HEK293 (cell line): ENCODE measurements at regions not wholly inside any gene's neighbourhood (a gene's known extent, or its start where the extent isn't known, plus 50 kb on each side); places are given as distances from the start of the nearest gene placed in this dataset.

Experiments
- CTCF ChIA-PET: fragments of 350-600 bp; formaldehyde crosslinking; extraction: SDS; loops from one replicate; lab custom pipeline; 2021; ENCODE audit warnings: antibody characterized with exemption; lab: Yijun Ruan, JAX
- POLR2A ChIA-PET: fragments of 300-600 bp; formaldehyde crosslinking; extraction: SDS; loops from one replicate; lab custom pipeline; 2020; ENCODE audit warnings: antibody characterized with exemption, inconsistent platforms; lab: Yijun Ruan, JAX
- H3K27ac ChIP-seq: fragments of 200-500 bp; sonication (Bioruptor generic); 2 replicates; pipeline ENCODE4 v1.5.1; 2014; ENCODE audit warnings: low read depth, low read length, control low read depth, inconsistent platforms; ENCODE audit errors: extremely low read depth
- H3K36me3 ChIP-seq, 2 experiments: fragments of 200-500 bp in 1 of 2; sonication (Bioruptor generic) in 1 of 2; 1 replicate in 1 of 2; 2 replicates in 1 of 2; pipeline ENCODE4 v1.5.1; 2014 to 2017; ENCODE audit warnings: inconsistent platforms in 2 of 2, low read length in 2 of 2; ENCODE audit not compliant: control insufficient read depth in 2 of 2, insufficient read depth in 1 of 2
- H3K4me1 ChIP-seq: fragments of 200-500 bp; sonication (Bioruptor generic); 2 replicates; pipeline ENCODE4 v1.5.1; 2014; ENCODE audit warnings: mild to moderate bottlenecking, low read length, inconsistent platforms; ENCODE audit not compliant: control insufficient read depth, insufficient read depth
- H3K4me3 ChIP-seq: 2 replicates; pipeline ENCODE4 v1.5.1; 2011; ENCODE audit warnings: low read depth, mild to moderate bottlenecking, control low read depth, low read length, moderate library complexity
- H3K9me3 ChIP-seq: fragments of 200-500 bp; sonication (Bioruptor generic); 2 replicates; pipeline ENCODE4 v1.5.1; 2014; ENCODE audit warnings: low read depth, low read length, inconsistent platforms; ENCODE audit not compliant: control insufficient read depth, insufficient read depth
- BCL11A ChIP-seq: fragments of 450-650 bp; formaldehyde crosslinking; IDR thresholded peaks from 2 replicates; pipeline ENCODE4 v1.5.1; 2016; ENCODE audit warnings: low read depth, missing biosample characterization, missing genetic modification characterization
- GLIS2 ChIP-seq: fragments of 450-650 bp; formaldehyde crosslinking; IDR thresholded peaks from 2 replicates; pipeline ENCODE4 v1.5.1; 2016; ENCODE audit warnings: missing biosample characterization, missing genetic modification characterization
- IKZF3 ChIP-seq: fragments of 450-650 bp; IDR thresholded peaks from 2 replicates; pipeline ENCODE4 v1.5.0; 2018; ENCODE audit warnings: missing biosample characterization, mild to moderate bottlenecking, missing genetic modification characterization, moderate library complexity
- KLF10 ChIP-seq: fragments of 450-650 bp; IDR thresholded peaks from 2 replicates; pipeline ENCODE4 v1.5.1; 2018; ENCODE audit warnings: missing biosample characterization, mild to moderate bottlenecking, missing genetic modification characterization
- KLF16 ChIP-seq: fragments of 450-650 bp; formaldehyde crosslinking; IDR thresholded peaks from 2 replicates; pipeline ENCODE4 v1.5.1; 2017; ENCODE audit warnings: missing biosample characterization, missing genetic modification characterization
- KLF7 ChIP-seq: fragments of 450-650 bp; formaldehyde crosslinking; IDR thresholded peaks from 2 replicates; pipeline ENCODE4 v1.5.1; 2016; ENCODE audit warnings: missing biosample characterization, missing genetic modification characterization, borderline replicate concordance
- KLF8 ChIP-seq: fragments of 450-650 bp; formaldehyde crosslinking; IDR thresholded peaks from 2 replicates; pipeline ENCODE4 v1.5.1; 2016; ENCODE audit warnings: missing biosample characterization, missing genetic modification characterization
- KLF9 ChIP-seq: fragments of 450-650 bp; formaldehyde crosslinking; IDR thresholded peaks from 2 replicates; pipeline ENCODE4 v1.5.1; 2016; ENCODE audit warnings: missing biosample characterization, missing genetic modification characterization, low read depth
- MEIS1 ChIP-seq: sonication (generic); formaldehyde crosslinking; IDR thresholded peaks from 2 replicates; pipeline ENCODE4 v1.8.1; 2022; ENCODE audit warnings: missing genetic modification reagents, mild to moderate bottlenecking, borderline replicate concordance
- SETDB1 ChIP-seq: IDR thresholded peaks from one replicate; pipeline ENCODE4 v1.6.1; 2017; ENCODE audit warnings: mild to moderate bottlenecking, low read length, moderate library complexity, mixed read lengths; ENCODE audit not compliant: insufficient read length
- TRIM28 ChIP-seq: IDR thresholded peaks from 2 replicates; pipeline ENCODE4 v1.6.1; 2011; ENCODE audit warnings: low read length, control low read depth, borderline replicate concordance
- ZBTB1 ChIP-seq: fragments of 450-650 bp; formaldehyde crosslinking; IDR thresholded peaks from 2 replicates; pipeline ENCODE4 v1.5.1; 2016; ENCODE audit warnings: missing biosample characterization, missing genetic modification characterization
- ZBTB21 ChIP-seq: fragments of 450-650 bp; formaldehyde crosslinking; IDR thresholded peaks from 2 replicates; pipeline ENCODE4 v1.5.1; 2017; ENCODE audit warnings: missing biosample characterization, missing genetic modification characterization
- ZBTB48 ChIP-seq: fragments of 450-650 bp; formaldehyde crosslinking; IDR thresholded peaks from 2 replicates; pipeline ENCODE4 v1.5.1; 2016; ENCODE audit warnings: missing biosample characterization, missing genetic modification characterization
- ZEB2 ChIP-seq: fragments of 450-650 bp; formaldehyde crosslinking; IDR thresholded peaks from 2 replicates; pipeline ENCODE4 v1.5.1; 2016; ENCODE audit warnings: missing biosample characterization, missing genetic modification characterization
- ZFP3 ChIP-seq: fragments of 450-650 bp; formaldehyde crosslinking; IDR thresholded peaks from 2 replicates; pipeline ENCODE4 v1.5.1; 2016; ENCODE audit warnings: low read depth, missing biosample characterization, missing genetic modification characterization
- ZFP69B ChIP-seq: fragments of 450-650 bp; formaldehyde crosslinking; IDR thresholded peaks from 2 replicates; pipeline ENCODE4 v1.5.1; 2016; ENCODE audit warnings: missing biosample characterization, missing genetic modification characterization
- ZIC2 ChIP-seq: fragments of 450-650 bp; formaldehyde crosslinking; IDR thresholded peaks from 2 replicates; pipeline ENCODE4 v1.5.1; 2016; ENCODE audit warnings: missing biosample characterization, missing genetic modification characterization
- ZNF121 ChIP-seq: fragments of 450-650 bp; formaldehyde crosslinking; IDR thresholded peaks from 2 replicates; pipeline ENCODE4 v1.5.1; 2016; ENCODE audit warnings: missing biosample characterization, missing genetic modification characterization
- ZNF140 ChIP-seq: fragments of 450-650 bp; formaldehyde crosslinking; IDR thresholded peaks from 2 replicates; pipeline ENCODE4 v1.5.1; 2016; ENCODE audit warnings: missing biosample characterization, missing genetic modification characterization
- ZNF155 ChIP-seq: fragments of 450-650 bp; formaldehyde crosslinking; IDR thresholded peaks from 2 replicates; pipeline ENCODE4 v1.5.1; 2016; ENCODE audit warnings: missing biosample characterization, missing genetic modification characterization
- ZNF23 ChIP-seq: fragments of 450-650 bp; formaldehyde crosslinking; IDR thresholded peaks from 2 replicates; pipeline ENCODE4 v1.5.1; 2016; ENCODE audit warnings: missing biosample characterization, missing genetic modification characterization, borderline replicate concordance
- ZNF473 ChIP-seq: fragments of 450-650 bp; formaldehyde crosslinking; IDR thresholded peaks from 2 replicates; pipeline ENCODE4 v1.5.1; 2017; ENCODE audit warnings: missing biosample characterization, missing genetic modification characterization
- ZNF510 ChIP-seq: fragments of 450-650 bp; formaldehyde crosslinking; IDR thresholded peaks from 2 replicates; pipeline ENCODE4 v1.5.1; 2018; ENCODE audit warnings: mild to moderate bottlenecking, missing genetic modification characterization, missing biosample characterization; ENCODE audit not compliant: insufficient replicate concordance
- ZNF514 ChIP-seq: fragments of 450-650 bp; formaldehyde crosslinking; IDR thresholded peaks from 2 replicates; pipeline ENCODE4 v1.5.1; 2016; ENCODE audit warnings: missing biosample characterization, missing genetic modification characterization
- ZNF521 ChIP-seq: fragments of 450-650 bp; formaldehyde crosslinking; IDR thresholded peaks from 2 replicates; pipeline ENCODE4 v1.5.1; 2017; ENCODE audit warnings: missing biosample characterization, mild to moderate bottlenecking, missing genetic modification characterization
- ZNF529 ChIP-seq: fragments of 450-650 bp; formaldehyde crosslinking; IDR thresholded peaks from 2 replicates; pipeline ENCODE4 v1.5.1; 2017; ENCODE audit warnings: missing genetic modification characterization, missing biosample characterization; ENCODE audit not compliant: insufficient replicate concordance
- ZNF561 ChIP-seq: fragments of 450-650 bp; IDR thresholded peaks from 2 replicates; pipeline ENCODE4 v1.5.1; 2018; ENCODE audit warnings: missing biosample characterization, missing genetic modification characterization, borderline replicate concordance
- ZNF585B ChIP-seq: fragments of 450-650 bp; formaldehyde crosslinking; IDR thresholded peaks from 2 replicates; pipeline ENCODE4 v1.5.1; 2016; ENCODE audit warnings: missing biosample characterization, missing genetic modification characterization
- ZNF600 ChIP-seq: fragments of 450-650 bp; formaldehyde crosslinking; IDR thresholded peaks from 2 replicates; pipeline ENCODE4 v1.5.1; 2016; ENCODE audit warnings: missing biosample characterization, missing genetic modification characterization
- ZNF747 ChIP-seq: fragments of 450-650 bp; formaldehyde crosslinking; IDR thresholded peaks from 2 replicates; pipeline ENCODE4 v1.5.1; 2016; ENCODE audit warnings: missing biosample characterization, missing genetic modification characterization
- ZNF791 ChIP-seq: fragments of 450-650 bp; formaldehyde crosslinking; IDR thresholded peaks from 2 replicates; pipeline ENCODE4 v1.5.1; 2016; ENCODE audit warnings: missing biosample characterization, missing genetic modification characterization
- ZNF792 ChIP-seq: fragments of 450-650 bp; formaldehyde crosslinking; IDR thresholded peaks from 2 replicates; pipeline ENCODE4 v1.5.1; 2016; ENCODE audit warnings: missing biosample characterization, missing genetic modification characterization
- ZNF843 ChIP-seq: fragments of 450-650 bp; formaldehyde crosslinking; IDR thresholded peaks from 2 replicates; pipeline ENCODE4 v1.5.1; 2016; ENCODE audit warnings: missing biosample characterization, missing genetic modification characterization
- ZSCAN18 ChIP-seq: fragments of 450-650 bp; formaldehyde crosslinking; IDR thresholded peaks from 2 replicates; pipeline ENCODE4 v1.5.1; 2016; ENCODE audit warnings: missing biosample characterization, missing genetic modification characterization
- ZXDB ChIP-seq: fragments of 450-650 bp; formaldehyde crosslinking; IDR thresholded peaks from 2 replicates; pipeline ENCODE4 v1.5.1; 2016; ENCODE audit warnings: missing biosample characterization, missing genetic modification characterization

DNA sequence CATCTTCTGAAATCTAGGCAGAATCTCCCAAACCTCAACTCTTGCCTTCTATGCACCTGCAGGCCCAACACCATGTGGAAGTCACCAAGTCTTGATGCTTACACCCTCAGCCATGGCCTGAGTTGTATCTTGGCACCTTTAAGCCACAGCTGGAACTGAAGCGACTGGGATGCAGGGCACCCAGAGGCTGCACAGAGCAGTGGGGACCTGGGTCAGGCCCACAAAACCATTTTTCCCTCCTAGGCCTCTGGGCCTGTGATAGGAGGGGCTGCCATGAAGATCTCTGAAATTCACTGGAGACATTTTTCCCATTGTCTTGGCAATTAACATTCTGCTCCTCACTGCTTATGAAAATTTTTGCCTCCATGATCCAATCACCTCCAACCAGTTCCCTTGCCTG lies 1388.5 kb downstream of the ADGRL3 start:
- TF ChIP-seq ZNF585B (tag by site-specific recombination) (peak; percentile 79), ZEB2 (no peak), SETDB1 (peak; percentile 53), ZNF473 (tag by site-specific recombination) (no peak), TRIM28 (0 out of 2 replicates have a peak, but pooled peaks have one; percentile 23)
- Histone ChIP-seq H3K27ac (no peak overlapping the region), H3K36me3 (no peaks in the 10 kb centered on the region), H3K4me1 (no peaks in the 10 kb centered on the region), H3K9me3 (no peaks in the 10 kb centered on the region), H3K4me3 (no peak overlapping the region)
- CTCF ChIA-PET = no interaction called here
- POLR2A ChIA-PET = no interaction called here

DNA sequence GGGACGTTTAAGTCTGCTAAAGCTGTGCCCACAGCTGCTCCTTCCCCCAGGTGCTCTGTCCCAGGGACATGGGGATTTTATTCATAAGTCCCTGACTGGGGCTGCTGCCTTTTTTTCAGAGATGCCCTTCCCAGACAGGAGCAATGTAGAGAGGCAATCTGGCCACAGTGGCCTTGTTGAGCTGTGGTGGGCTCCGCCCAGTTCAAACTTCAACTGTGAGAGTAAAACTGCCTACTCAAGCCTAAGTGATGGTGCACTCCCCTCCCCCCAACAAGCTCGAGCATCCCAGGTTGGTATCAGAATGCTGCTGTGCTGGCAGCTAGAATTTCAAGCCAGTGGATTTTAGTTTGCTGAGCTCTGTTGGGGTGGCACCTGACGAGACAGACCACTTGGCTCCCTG lies 1371.4 kb downstream of the ADGRL3 start:
- Histone ChIP-seq H3K4me3 (no peak overlapping the region), H3K9me3 (no peaks in the 10 kb centered on the region), H3K4me1 (no peaks in the 10 kb centered on the region), H3K36me3 (no peaks in the 10 kb centered on the region), H3K27ac (no peak overlapping the region)
- ChIA-PET CTCF (interaction anchor here (0.7 kb wide), 1 partner anchor 586 kb away, joined by 4 read pairs; no protein-coding TSS in a partner anchor), POLR2A (no interaction called here)
- TF ChIP-seq ZNF792 (tag by site-specific recombination) (no peak), ZBTB1 (tag by site-specific recombination) (no peak), ZNF514 (no peak), ZNF23 (tag by site-specific recombination) (no peak), ZNF747 (tag by site-specific recombination) (no peak), ZIC2 (no peak), ZNF529 (tag by site-specific recombination) (no peak), KLF9 (tag by site-specific recombination) (no peak), IKZF3 (tag by site-specific recombination) (no peak), KLF16 (tag by site-specific recombination) (no peak), ZNF843 (no peak), ZNF510 (no peak), GLIS2 (tag by site-specific recombination) (no peak), ZNF140 (no peak), ZNF121 (tag by site-specific recombination) (no peak), KLF8 (tag by site-specific recombination) (no peak), ZBTB48 (tag by site-specific recombination) (no peak), ZNF791 (tag by site-specific recombination) (no peak), ZNF155 (no peak), ZXDB (tag by site-specific recombination) (no peak)

GRCh38 chr4:62560858-62561257 lies 1360.7 kb downstream of the ADGRL3 start:
- Histone ChIP-seq H3K27ac (no peak overlapping the region), H3K36me3 (no peaks in the 10 kb centered on the region), H3K9me3 (no peaks in the 10 kb centered on the region), H3K4me3 (no peak overlapping the region), H3K4me1 (no peaks in the 10 kb centered on the region)
- no peak for TF ChIP-seq ZSCAN18 (tag by site-specific recombination)
- no peak for TF ChIP-seq BCL11A
- TF ChIP-seq ZNF600 = no peak
- TF ChIP-seq ZFP3 (tag by site-specific recombination) = no peak
- no peak for TF ChIP-seq KLF16 (tag by site-specific recombination)
- no peak for TF ChIP-seq MEIS1
- TF ChIP-seq ZFP69B (tag by site-specific recombination) = no peak
- TF ChIP-seq KLF8 (tag by site-specific recombination) = no peak
- TF ChIP-seq ZNF561 (tag by site-specific recombination) = no peak
- TF ChIP-seq ZNF473 (tag by site-specific recombination) = no peak
- no peak for TF ChIP-seq KLF10 (tag by site-specific recombination)
- TF ChIP-seq ZBTB21 = no peak
- no peak for TF ChIP-seq ZNF521 (tag by site-specific recombination)
- TF ChIP-seq SETDB1 = no peak
- TF ChIP-seq KLF7 = no peak
- no peak for TF ChIP-seq ZNF514
- ChIA-PET POLR2A (no interaction called here), CTCF (no interaction called here)
